Panc1 (cell line): ENCODE measurements at regions not wholly inside any gene's neighbourhood (a gene's known extent, or its start where the extent isn't known, plus 50 kb on each side); places are given as distances from the start of the nearest gene placed in this dataset.

ENCODE experiments used
- ATAC-seq: fragments of 200-7000 bp; cut with Tn5 transposase; 2 replicates; pipeline ENCODE4 v1.9.1; 2020; ENCODE audit warnings: mild to moderate bottlenecking, moderate library complexity
- BruUV-seq: library from RNA; stranded (reverse); fragments of 400-500 nt; replicated peaks from 2 replicates; lab custom pipeline; 2021; lab: Mats Ljungman, UMichigan
- CTCF ChIA-PET: fragments of 300-600 bp; sonication (Branson Sonifier 250); formaldehyde crosslinking; loops from one replicate; lab custom pipeline; 2022; ENCODE audit warnings: antibody characterized with exemption; lab: Charles Lee
- POLR2A ChIA-PET: fragments of 300-600 bp; sonication (Branson Sonifier 250); formaldehyde crosslinking; loops from one replicate; lab custom pipeline; 2022; ENCODE audit warnings: antibody characterized with exemption; lab: Charles Lee
- DNase-seq: peaks from one replicate; pipeline ENCODE4 v3.0.0-alpha.2; 2010; ENCODE audit warnings: low read depth, low spot score
- H3K27ac ChIP-seq: 2 replicates; pipeline ENCODE4 v1.5.1; 2011; ENCODE audit warnings: mild to moderate bottlenecking, low read length, inconsistent platforms
- H3K27me3 ChIP-seq: fragments of 200-500 bp; sonication (Bioruptor generic); 2 replicates; pipeline ENCODE4 v1.6.0; 2014; ENCODE audit warnings: low read length, inconsistent platforms; ENCODE audit not compliant: control insufficient read depth, insufficient read depth
- H3K36me3 ChIP-seq: fragments of 200-500 bp; sonication (Bioruptor generic); 2 replicates; pipeline ENCODE4 v1.5.1; 2014; ENCODE audit warnings: inconsistent platforms, mild to moderate bottlenecking, low read length, moderate library complexity; ENCODE audit not compliant: control insufficient read depth, insufficient read depth
- H3K4me1 ChIP-seq: 2 replicates; pipeline ENCODE4 v1.5.1; 2011; ENCODE audit warnings: inconsistent platforms, mild to moderate bottlenecking, low read length, moderate library complexity; ENCODE audit not compliant: control insufficient read depth, insufficient read depth
- H3K4me3 ChIP-seq, 2 experiments: 2 replicates each; pipeline ENCODE4 v1.5.1; 2011 to 2012; ENCODE audit warnings: low read depth in 2 of 2, low read length in 2 of 2, mild to moderate bottlenecking in 2 of 2, inconsistent platforms in 1 of 2, moderate library complexity in 1 of 2
- H3K9me3 ChIP-seq: fragments of 200-500 bp; sonication (Bioruptor generic); 2 replicates; pipeline ENCODE4 v1.5.1; 2014; ENCODE audit warnings: low read depth, mild to moderate bottlenecking, inconsistent platforms, low read length, moderate library complexity; ENCODE audit not compliant: control insufficient read depth, insufficient read depth
- POLR2AphosphoS5 ChIP-seq: IDR thresholded peaks from 2 replicates; pipeline ENCODE4 v1.6.1; 2012; ENCODE audit warnings: mild to moderate bottlenecking, low read depth, low read length, moderate library complexity
- SIN3A ChIP-seq: IDR thresholded peaks from 2 replicates; pipeline ENCODE4 v1.6.1; 2012; ENCODE audit warnings: low read depth, mild to moderate bottlenecking, low read length, moderate library complexity, borderline replicate concordance; ENCODE audit not compliant: insufficient read depth
- TCF7L2 ChIP-seq: IDR thresholded peaks from 2 replicates; pipeline ENCODE4 v1.6.1; 2011; ENCODE audit warnings: mild to moderate bottlenecking, low read depth, low read length, inconsistent platforms
- in situ Hi-C: cut with HindIII; loops from 2 replicates; pipeline ENCODE4 v1.10.0; 2016; ENCODE audit warnings: low sequenced_read_pairs, low pct_unique_long_range_greater_than_20kb
- intact Hi-C: fragments of 100-400 bp; cut with micrococcal nuclease; formaldehyde crosslinking; loops from one replicate; pipeline ENCODE4 v1.10.0; 2022; ENCODE audit not compliant: unreplicated experiment
- TF ChIP-seq, protein P1 (sequence below): fragments of 450-650 bp; IDR thresholded peaks from 2 replicates; pipeline ENCODE4 v1.5.1; 2017; ENCODE audit warnings: mild to moderate bottlenecking
- TF ChIP-seq, protein P2 (sequence below), 2 experiments: IDR thresholded peaks; 2 replicates each; pipeline ENCODE4 v1.6.1; 2011 to 2012; ENCODE audit warnings: low read depth in 2 of 2, control low read depth in 1 of 2, low read length in 1 of 2, mild to moderate bottlenecking in 1 of 2, moderate library complexity in 1 of 2; ENCODE audit not compliant: insufficient read depth in 1 of 2

DNA sequence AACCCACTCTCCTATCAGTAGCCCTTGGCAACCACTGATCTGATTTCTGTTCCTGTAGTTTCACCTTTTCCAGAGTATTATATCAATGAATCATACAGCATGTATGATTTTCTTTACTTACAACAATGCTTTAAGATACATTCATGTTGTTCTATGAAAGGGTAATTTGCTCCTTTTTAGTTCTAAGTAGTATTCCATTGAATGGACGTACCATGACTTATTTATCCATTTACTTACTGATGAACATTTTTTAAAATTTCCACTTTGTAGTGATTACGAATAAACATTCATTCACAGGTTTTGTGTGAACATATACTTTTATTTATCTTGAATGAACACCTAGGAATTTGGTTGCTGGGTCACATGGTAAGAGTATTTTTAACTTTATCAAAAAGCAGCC, 620.8 kb downstream of the HTR1A start:
- no peaks in the 10 kb centered on the region for H3K36me3 ChIP-seq
- no peaks in the 10 kb centered on the region for H3K4me1 ChIP-seq
- ATAC-seq (no peak), DNase-seq (no peak)
- no peak overlapping the region for H3K27ac ChIP-seq
- intact Hi-C loops (no loop called here), in situ Hi-C loops (no loop called here)
- no peak overlapping the region for H3K4me3 ChIP-seq
- POLR2A ChIA-PET = no interaction called here
- H3K27me3 ChIP-seq = no peaks in the 10 kb centered on the region
- TF ChIP-seq TCF7L2 (no peak), SIN3A (no peak), POLR2AphosphoS5 (no peak)
- TF ChIP-seq, protein P1, sequence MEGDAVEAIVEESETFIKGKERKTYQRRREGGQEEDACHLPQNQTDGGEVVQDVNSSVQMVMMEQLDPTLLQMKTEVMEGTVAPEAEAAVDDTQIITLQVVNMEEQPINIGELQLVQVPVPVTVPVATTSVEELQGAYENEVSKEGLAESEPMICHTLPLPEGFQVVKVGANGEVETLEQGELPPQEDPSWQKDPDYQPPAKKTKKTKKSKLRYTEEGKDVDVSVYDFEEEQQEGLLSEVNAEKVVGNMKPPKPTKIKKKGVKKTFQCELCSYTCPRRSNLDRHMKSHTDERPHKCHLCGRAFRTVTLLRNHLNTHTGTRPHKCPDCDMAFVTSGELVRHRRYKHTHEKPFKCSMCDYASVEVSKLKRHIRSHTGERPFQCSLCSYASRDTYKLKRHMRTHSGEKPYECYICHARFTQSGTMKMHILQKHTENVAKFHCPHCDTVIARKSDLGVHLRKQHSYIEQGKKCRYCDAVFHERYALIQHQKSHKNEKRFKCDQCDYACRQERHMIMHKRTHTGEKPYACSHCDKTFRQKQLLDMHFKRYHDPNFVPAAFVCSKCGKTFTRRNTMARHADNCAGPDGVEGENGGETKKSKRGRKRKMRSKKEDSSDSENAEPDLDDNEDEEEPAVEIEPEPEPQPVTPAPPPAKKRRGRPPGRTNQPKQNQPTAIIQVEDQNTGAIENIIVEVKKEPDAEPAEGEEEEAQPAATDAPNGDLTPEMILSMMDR = no peak
- TF ChIP-seq, protein P2, sequence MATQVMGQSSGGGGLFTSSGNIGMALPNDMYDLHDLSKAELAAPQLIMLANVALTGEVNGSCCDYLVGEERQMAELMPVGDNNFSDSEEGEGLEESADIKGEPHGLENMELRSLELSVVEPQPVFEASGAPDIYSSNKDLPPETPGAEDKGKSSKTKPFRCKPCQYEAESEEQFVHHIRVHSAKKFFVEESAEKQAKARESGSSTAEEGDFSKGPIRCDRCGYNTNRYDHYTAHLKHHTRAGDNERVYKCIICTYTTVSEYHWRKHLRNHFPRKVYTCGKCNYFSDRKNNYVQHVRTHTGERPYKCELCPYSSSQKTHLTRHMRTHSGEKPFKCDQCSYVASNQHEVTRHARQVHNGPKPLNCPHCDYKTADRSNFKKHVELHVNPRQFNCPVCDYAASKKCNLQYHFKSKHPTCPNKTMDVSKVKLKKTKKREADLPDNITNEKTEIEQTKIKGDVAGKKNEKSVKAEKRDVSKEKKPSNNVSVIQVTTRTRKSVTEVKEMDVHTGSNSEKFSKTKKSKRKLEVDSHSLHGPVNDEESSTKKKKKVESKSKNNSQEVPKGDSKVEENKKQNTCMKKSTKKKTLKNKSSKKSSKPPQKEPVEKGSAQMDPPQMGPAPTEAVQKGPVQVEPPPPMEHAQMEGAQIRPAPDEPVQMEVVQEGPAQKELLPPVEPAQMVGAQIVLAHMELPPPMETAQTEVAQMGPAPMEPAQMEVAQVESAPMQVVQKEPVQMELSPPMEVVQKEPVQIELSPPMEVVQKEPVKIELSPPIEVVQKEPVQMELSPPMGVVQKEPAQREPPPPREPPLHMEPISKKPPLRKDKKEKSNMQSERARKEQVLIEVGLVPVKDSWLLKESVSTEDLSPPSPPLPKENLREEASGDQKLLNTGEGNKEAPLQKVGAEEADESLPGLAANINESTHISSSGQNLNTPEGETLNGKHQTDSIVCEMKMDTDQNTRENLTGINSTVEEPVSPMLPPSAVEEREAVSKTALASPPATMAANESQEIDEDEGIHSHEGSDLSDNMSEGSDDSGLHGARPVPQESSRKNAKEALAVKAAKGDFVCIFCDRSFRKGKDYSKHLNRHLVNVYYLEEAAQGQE (IDR thresholded peaks at IDR 0.05; ENCODE audit: insufficient read depth in 1 of 2, low read depth in 2 of 2, low read length in 1 of 2) = no peak
- no TSS peak for BruUV-seq
- CTCF ChIA-PET = no interaction called here
- H3K9me3 ChIP-seq = peaks cover 17% of the 10 kb centered on the region; the same call in 1 of the 2 replicates

DNA sequence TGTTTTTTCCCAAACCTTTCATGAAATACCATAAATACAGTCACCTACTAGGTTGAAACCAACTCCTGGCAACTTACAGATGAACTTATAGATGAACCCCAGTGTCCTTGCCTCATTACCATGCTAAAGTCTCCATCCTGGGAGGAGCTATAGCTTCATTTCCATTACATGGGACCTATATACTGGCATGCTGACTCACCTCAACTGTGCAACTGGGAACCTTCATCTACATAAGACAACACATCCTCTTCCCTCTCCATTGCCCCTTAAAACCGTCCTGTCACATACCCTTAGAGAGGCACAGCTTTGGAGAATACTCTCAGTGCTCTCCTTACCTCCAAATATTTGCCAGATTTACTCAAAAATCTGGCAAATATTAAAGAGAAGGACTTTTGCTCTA, 638.3 kb downstream of the HTR1A start:
- no TSS peak for BruUV-seq
- ChIA-PET POLR2A (no interaction called here), CTCF (no interaction called here)
- TF ChIP-seq, protein P2 (IDR thresholded peaks at IDR 0.05; ENCODE audit: insufficient read depth in 1 of 2, low read depth in 2 of 2, low read length in 1 of 2) = no peak
- TF ChIP-seq TCF7L2 = no peak
- TF ChIP-seq, protein P1 = no peak
- no peak for TF ChIP-seq POLR2AphosphoS5
- no peak for TF ChIP-seq SIN3A
- no peak for ATAC-seq
- Histone ChIP-seq H3K9me3 (no peaks in the 10 kb centered on the region), H3K36me3 (no peaks in the 10 kb centered on the region), H3K4me3 (no peak overlapping the region), H3K4me1 (no peaks in the 10 kb centered on the region), H3K27me3 (no peaks in the 10 kb centered on the region), H3K27ac (no peak overlapping the region)
- in situ Hi-C loops = no loop called here
- intact Hi-C loops = no loop called here
- DNase-seq = no peak
